Activated naive CD4-positive, alpha-beta T cell treated with anti-CD3 and anti-CD28 coated beads, Interleukin-2, amount 50 U/mL, for 24 hours (primary cell): ENCODE measurements at regions not wholly inside any gene's neighbourhood (a gene's known extent, or its start where the extent isn't known, plus 50 kb on each side); places are given as distances from the start of the nearest gene placed in this dataset.
"Not testable (repeated sequence)": the region's sequence is repeated elsewhere in the genome, so short reads cannot be mapped to it uniquely, and the experiment has no call there.

ENCODE experiments used
- H3K27ac Mint-ChIP-seq: one replicate; pipeline ENCODE4 v1.8.0; 2021; ENCODE audit warnings: mild to moderate bottlenecking, mixed read lengths
- H3K27me3 Mint-ChIP-seq: one replicate; pipeline ENCODE4 v1.8.0; 2021; ENCODE audit warnings: mixed read lengths
- H3K36me3 Mint-ChIP-seq: one replicate; pipeline ENCODE4 v1.8.0; 2021; ENCODE audit warnings: mixed read lengths
- H3K4me1 Mint-ChIP-seq: one replicate; pipeline ENCODE4 v1.8.0; 2021; ENCODE audit warnings: mixed read lengths
- H3K4me3 Mint-ChIP-seq: one replicate; pipeline ENCODE4 v1.8.0; 2021; ENCODE audit warnings: mild to moderate bottlenecking, mixed read lengths
- H3K9me3 Mint-ChIP-seq: one replicate; pipeline ENCODE4 v1.8.0; 2021; ENCODE audit warnings: mixed read lengths

- H3K4me1 Mint-ChIP-seq: no peaks in the 10 kb centered on the region
- no peak overlapping the region for H3K27ac Mint-ChIP-seq
- H3K36me3 Mint-ChIP-seq: no peaks in the 10 kb centered on the region
- no peaks in the 10 kb centered on the region for H3K9me3 Mint-ChIP-seq
- peaks cover 9% of the 10 kb centered on the region for H3K27me3 Mint-ChIP-seq
- no peak overlapping the region for H3K4me3 Mint-ChIP-seq
Observed at GRCh38 chr5:87746891-87747377, 334.2 kb upstream of the CCNH start.

- H3K4me1 Mint-ChIP-seq: no peaks in the 10 kb centered on the region
- H3K9me3 Mint-ChIP-seq: no peaks in the 10 kb centered on the region
- no peak overlapping the region for H3K4me3 Mint-ChIP-seq
- no peak overlapping the region for H3K27ac Mint-ChIP-seq
- H3K27me3 Mint-ChIP-seq: peaks cover 9% of the 10 kb centered on the region
- no peaks in the 10 kb centered on the region for H3K36me3 Mint-ChIP-seq
Observed at GRCh38 chr5:87746341-87746740, 333.6 kb upstream of the CCNH start.

DNA sequence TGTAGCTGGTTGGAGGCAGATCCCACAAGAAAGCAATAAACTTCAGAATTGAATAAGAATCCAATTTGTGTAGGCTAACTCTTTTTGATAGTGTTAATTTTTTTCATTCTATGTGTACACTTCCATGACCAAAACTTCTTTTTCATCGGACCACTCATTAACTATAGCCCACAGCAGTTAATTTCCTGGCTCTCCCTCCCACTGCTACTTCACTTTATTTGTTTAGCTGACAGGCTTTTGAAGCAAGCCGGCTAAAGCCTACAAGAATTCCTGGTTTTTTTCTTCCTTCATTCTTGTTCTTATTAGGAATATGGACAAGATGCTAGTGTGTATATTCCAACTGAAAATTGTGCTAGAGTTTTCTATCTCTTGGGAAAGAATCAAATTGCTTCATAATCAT, 329.2 kb upstream of the CCNH start:
- Mint-ChIP-seq H3K27me3 (peaks cover 3% of the 10 kb centered on the region), H3K36me3 (no peaks in the 10 kb centered on the region), H3K4me1 (no peaks in the 10 kb centered on the region), H3K27ac (no peak overlapping the region), H3K9me3 (no peaks in the 10 kb centered on the region), H3K4me3 (no peak overlapping the region)

- no peak overlapping the region for H3K27ac Mint-ChIP-seq
- no peaks in the 10 kb centered on the region for H3K27me3 Mint-ChIP-seq
- H3K9me3 Mint-ChIP-seq: no peaks in the 10 kb centered on the region
- H3K36me3 Mint-ChIP-seq: no peaks in the 10 kb centered on the region
- no peak overlapping the region for H3K4me3 Mint-ChIP-seq
- H3K4me1 Mint-ChIP-seq: no peaks in the 10 kb centered on the region
Observed at GRCh38 chr5:87735923-87736322, 323.2 kb upstream of the CCNH start.

GRCh38 chr5:87733897-87734296, 321.2 kb upstream of the CCNH start:
- no peaks in the 10 kb centered on the region for H3K9me3 Mint-ChIP-seq
- H3K4me3 Mint-ChIP-seq: no peak overlapping the region
- no peaks in the 10 kb centered on the region for H3K36me3 Mint-ChIP-seq
- H3K27ac Mint-ChIP-seq: no peak overlapping the region
- H3K27me3 Mint-ChIP-seq: no peaks in the 10 kb centered on the region
- H3K4me1 Mint-ChIP-seq: no peaks in the 10 kb centered on the region

DNA sequence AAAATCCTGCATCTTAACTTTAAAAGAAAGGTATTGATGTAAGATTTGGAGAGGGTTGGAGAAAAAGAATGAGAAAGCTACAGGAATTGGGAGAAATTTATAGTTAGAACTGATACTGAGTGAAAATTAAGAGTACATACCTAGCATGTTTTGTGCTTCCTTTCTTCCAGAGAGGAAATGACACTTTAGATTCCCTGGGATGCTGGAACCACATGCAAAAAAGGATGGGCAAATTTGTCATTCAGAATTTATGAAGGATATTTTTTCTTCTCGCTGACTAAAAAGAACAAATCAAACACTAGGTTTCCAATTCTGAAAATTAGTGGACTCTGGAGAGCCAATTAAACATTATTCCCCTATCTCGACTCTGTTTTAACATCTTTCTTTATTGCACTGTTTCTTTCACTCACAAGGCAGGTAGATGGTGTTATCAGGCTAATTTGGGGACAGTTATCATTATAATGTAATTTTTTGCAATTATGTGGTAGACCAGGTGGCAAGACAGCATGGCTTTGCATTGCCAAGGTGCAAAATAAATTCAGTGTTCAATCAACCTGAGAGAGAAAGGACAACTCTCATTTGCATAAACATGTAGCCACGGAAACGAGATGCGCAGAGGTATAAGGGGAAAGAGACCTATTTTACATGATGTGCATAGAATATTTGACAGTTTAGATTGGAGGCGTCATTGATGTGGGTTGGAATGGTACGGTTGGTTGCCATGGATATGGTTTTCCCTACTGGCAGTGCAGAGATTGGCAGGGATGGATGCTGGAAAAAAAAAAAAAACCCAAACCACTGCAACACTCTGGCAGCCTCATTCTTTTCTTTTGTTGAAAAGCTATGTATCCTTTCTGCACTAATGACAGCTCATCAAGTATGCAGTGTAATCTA, 320.4 kb upstream of the CCNH start:
- H3K4me3 Mint-ChIP-seq: no peak overlapping the region
- no peaks in the 10 kb centered on the region for H3K27me3 Mint-ChIP-seq
- H3K27ac Mint-ChIP-seq: no peak overlapping the region
- no peaks in the 10 kb centered on the region for H3K4me1 Mint-ChIP-seq
- H3K36me3 Mint-ChIP-seq: no peaks in the 10 kb centered on the region
- H3K9me3 Mint-ChIP-seq: no peaks in the 10 kb centered on the region

DNA sequence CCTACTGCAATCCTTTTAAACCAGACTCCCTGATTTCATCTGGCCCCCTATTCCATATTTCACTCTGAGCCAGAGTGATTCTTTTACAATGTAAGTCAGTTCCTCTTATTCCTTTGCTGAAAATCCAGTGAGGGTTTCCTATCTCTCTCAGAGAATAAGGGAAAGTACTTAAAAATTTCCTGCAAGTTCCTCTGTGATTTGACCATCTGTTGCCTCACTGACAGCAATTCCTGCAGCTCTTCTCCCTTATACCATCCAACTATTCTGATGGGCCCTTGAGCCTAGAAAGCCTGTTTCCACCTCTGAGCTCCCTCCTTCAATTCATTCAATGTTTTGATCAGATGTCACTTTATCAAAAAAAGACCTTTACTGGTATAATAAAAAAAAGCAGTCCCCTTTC, 317.1 kb upstream of the CCNH start:
- no peak overlapping the region for H3K27ac Mint-ChIP-seq
- no peaks in the 10 kb centered on the region for H3K27me3 Mint-ChIP-seq
- no peaks in the 10 kb centered on the region for H3K36me3 Mint-ChIP-seq
- H3K9me3 Mint-ChIP-seq: no peaks in the 10 kb centered on the region
- H3K4me1 Mint-ChIP-seq: no peaks in the 10 kb centered on the region
- H3K4me3 Mint-ChIP-seq: no peak overlapping the region

DNA sequence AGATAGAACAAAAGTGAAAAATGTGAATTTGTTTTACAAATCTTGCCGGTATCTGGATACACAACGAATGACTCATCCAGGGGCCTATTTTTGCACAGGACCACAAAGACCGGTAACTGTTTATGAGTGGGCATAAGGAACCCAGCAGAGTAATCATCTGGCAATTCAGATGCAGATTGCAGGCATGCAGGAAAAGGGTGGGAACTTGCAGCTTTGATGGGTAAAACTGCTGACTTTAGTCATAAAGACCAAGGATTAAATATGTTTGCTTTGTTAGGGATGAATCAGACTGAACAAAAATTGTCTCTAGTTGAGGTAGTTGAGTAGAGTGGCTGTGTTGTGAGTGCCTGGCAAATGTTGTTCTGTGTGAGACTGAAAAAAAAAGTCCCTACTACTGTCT, 309.6 kb upstream of the CCNH start:
- peaks cover 1% of the 10 kb centered on the region for H3K27me3 Mint-ChIP-seq
- no peaks in the 10 kb centered on the region for H3K36me3 Mint-ChIP-seq
- H3K4me3 Mint-ChIP-seq: no peak overlapping the region
- H3K4me1 Mint-ChIP-seq: no peaks in the 10 kb centered on the region
- no peak overlapping the region for H3K27ac Mint-ChIP-seq
- peaks cover 4% of the 10 kb centered on the region for H3K9me3 Mint-ChIP-seq

GRCh38 chr5:87718224-87718925, 305.6 kb upstream of the CCNH start:
- not testable (repeated sequence) for H3K4me3 Mint-ChIP-seq, H3K36me3 Mint-ChIP-seq, H3K27ac Mint-ChIP-seq, H3K4me1 Mint-ChIP-seq, H3K27me3 Mint-ChIP-seq, H3K9me3 Mint-ChIP-seq

DNA sequence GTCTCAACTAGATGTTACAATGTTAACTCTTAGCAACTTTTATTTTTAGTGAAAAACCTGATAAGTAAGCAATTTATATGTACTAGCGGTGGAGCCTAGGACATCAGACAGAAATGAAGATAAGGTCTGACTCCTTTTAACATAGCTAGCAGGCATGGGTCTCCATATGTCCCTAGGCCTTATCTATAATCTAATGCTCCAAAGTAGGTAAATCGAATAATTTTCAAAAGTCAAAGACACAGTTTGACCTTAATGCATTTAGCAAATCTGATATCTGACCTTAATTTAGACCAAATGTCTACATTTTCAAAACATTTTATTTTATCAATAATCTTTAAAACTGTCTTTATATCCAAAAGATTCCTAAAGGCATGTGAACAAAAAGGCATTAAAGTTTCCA, 305.0 kb upstream of the CCNH start:
- no peak overlapping the region for H3K27ac Mint-ChIP-seq
- peaks cover 4% of the 10 kb centered on the region for H3K9me3 Mint-ChIP-seq
- H3K4me1 Mint-ChIP-seq: no peaks in the 10 kb centered on the region
- no peaks in the 10 kb centered on the region for H3K36me3 Mint-ChIP-seq
- H3K4me3 Mint-ChIP-seq: no peak overlapping the region
- H3K27me3 Mint-ChIP-seq: peaks cover 1% of the 10 kb centered on the region

GRCh38 chr5:87705876-87706275, 293.1 kb upstream of the CCNH start:
- peaks cover 2% of the 10 kb centered on the region for H3K27me3 Mint-ChIP-seq
- H3K27ac Mint-ChIP-seq: no peak overlapping the region
- H3K4me3 Mint-ChIP-seq: no peak overlapping the region
- no peaks in the 10 kb centered on the region for H3K9me3 Mint-ChIP-seq
- no peaks in the 10 kb centered on the region for H3K36me3 Mint-ChIP-seq
- H3K4me1 Mint-ChIP-seq: no peaks in the 10 kb centered on the region

- H3K36me3 Mint-ChIP-seq: no peaks in the 10 kb centered on the region
- H3K4me3 Mint-ChIP-seq: no peak overlapping the region
- no peaks in the 10 kb centered on the region for H3K4me1 Mint-ChIP-seq
- no peaks in the 10 kb centered on the region for H3K27me3 Mint-ChIP-seq
- H3K9me3 Mint-ChIP-seq: peaks cover 14% of the 10 kb centered on the region
- no peak overlapping the region for H3K27ac Mint-ChIP-seq
Observed at GRCh38 chr5:87686975-87687374, 274.2 kb upstream of the CCNH start.

- Mint-ChIP-seq H3K9me3 (peaks cover 10% of the 10 kb centered on the region), H3K4me3 (no peak overlapping the region), H3K36me3 (no peaks in the 10 kb centered on the region), H3K27me3 (no peaks in the 10 kb centered on the region), H3K27ac (no peak overlapping the region), H3K4me1 (no peaks in the 10 kb centered on the region)
Observed at GRCh38 chr5:87686018-87686417, 273.3 kb upstream of the CCNH start.

GRCh38 chr5:87674235-87674634, 261.5 kb upstream of the CCNH start:
- no peak overlapping the region for H3K27ac Mint-ChIP-seq
- no peaks in the 10 kb centered on the region for H3K36me3 Mint-ChIP-seq
- no peak overlapping the region for H3K4me3 Mint-ChIP-seq
- no peaks in the 10 kb centered on the region for H3K4me1 Mint-ChIP-seq
- peaks cover 4% of the 10 kb centered on the region for H3K27me3 Mint-ChIP-seq
- H3K9me3 Mint-ChIP-seq: no peaks in the 10 kb centered on the region

DNA sequence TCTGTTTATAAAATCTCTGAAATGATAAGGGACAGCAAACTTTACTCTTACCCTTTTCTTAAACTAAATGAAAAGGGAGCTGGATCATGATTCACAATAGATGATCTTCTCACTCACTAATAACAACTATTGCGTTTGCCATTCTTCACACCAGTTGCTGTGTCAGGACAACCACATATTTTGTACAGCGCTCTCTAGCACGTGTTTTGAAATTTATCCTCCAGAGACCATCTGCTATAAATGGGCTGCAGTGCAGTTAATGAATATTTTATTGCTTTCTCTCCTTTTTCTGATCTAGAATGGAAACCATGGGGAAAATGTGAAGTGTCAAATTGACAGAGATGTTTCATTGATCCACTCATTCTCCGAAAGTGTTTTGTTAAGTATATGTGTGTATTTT, 258.4 kb upstream of the CCNH start:
- no peaks in the 10 kb centered on the region for H3K4me1 Mint-ChIP-seq
- H3K4me3 Mint-ChIP-seq: no peak overlapping the region
- peaks cover 4% of the 10 kb centered on the region for H3K27me3 Mint-ChIP-seq
- H3K36me3 Mint-ChIP-seq: no peaks in the 10 kb centered on the region
- H3K9me3 Mint-ChIP-seq: no peaks in the 10 kb centered on the region
- H3K27ac Mint-ChIP-seq: no peak overlapping the region

DNA sequence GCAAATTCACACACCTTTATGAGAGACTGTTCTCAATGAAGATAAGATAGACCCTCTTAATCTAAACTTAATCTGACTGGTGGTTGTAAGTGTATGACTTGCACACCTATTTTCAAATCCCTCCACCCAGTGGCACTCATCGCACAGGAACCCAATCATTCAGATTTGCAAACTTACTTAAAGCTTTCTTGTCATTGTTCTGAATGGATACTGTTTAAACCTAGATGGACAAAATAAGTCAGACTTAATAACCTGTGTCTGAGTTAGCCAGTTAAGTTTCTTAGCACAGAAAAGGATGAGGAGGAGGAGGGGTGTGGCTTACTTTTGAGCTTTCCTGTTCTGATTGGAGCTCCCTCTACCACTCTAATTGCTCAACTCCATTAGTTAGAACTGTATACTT, 252.4 kb upstream of the CCNH start:
- Mint-ChIP-seq H3K27ac (no peak overlapping the region), H3K4me1 (no peaks in the 10 kb centered on the region), H3K4me3 (no peak overlapping the region)

More for the DNA sequence above, 252.4 kb upstream of the CCNH start:
- Mint-ChIP-seq H3K36me3 (no peaks in the 10 kb centered on the region), H3K9me3 (no peaks in the 10 kb centered on the region), H3K27me3 (no peaks in the 10 kb centered on the region)
